HG02571 (cell line): ENCODE measurements at regions not wholly inside any gene's neighbourhood (a gene's known extent, or its start where the extent isn't known, plus 50 kb on each side); places are given as distances from the start of the nearest gene placed in this dataset.
"Not testable (repeated sequence)": the region's sequence is repeated elsewhere in the genome, so short reads cannot be mapped to it uniquely, and the experiment has no call there.

Experiments used
- ATAC-seq: cut with Tn5 transposase; IDR thresholded peaks from one replicate; pipeline ENCODE4 v1.9.1; 2021; ENCODE audit warnings: mild to moderate bottlenecking, moderate library complexity; ENCODE audit not compliant: unreplicated experiment

DNA sequence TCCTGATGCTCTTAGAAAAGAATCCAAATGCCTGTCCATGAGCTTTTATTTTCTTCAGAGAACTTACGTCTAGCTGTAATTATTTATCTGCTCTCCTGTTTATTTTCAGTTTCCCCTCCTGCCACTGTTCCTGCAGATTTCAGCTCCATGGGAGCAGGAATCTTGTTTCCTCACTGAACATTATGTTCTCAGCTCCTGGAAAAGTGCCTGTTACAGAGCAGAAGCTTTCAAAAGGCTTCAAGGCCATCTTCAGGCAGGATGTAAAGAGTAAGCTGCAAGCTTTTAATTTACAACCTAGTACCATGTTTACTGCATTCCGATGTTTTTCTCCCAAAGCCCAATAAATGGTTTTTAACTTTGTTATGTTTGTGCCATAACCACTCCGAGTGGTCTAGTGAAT is 98.4 kb upstream of the BTG1 start:
- no peak for ATAC-seq

GRCh38 chr12:92242907-92243306 is 97.3 kb upstream of the BTG1 start:
- no peak for ATAC-seq

GRCh38 chr12:92237762-92238523 is 92.3 kb upstream of the BTG1 start:
- ATAC-seq, result no peak

DNA sequence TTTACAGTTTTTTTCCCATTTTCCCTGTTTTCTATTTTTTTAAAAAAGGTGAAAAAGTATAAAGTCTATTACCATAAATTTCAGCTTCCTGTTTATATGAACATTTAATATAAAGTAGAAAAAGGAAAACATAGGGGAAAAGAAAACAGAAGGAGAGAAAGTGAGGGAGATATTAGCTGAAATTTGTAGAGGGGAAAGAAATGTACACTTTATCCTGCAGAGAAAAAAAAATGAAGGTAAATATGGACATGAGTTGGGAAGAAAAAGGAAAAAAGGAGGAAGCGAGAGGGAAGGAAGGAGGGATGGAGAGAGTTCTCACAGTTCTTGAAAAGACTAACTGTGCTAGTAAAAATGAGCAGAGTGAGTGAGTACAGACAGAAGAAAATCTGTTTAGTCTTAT is 91.6 kb upstream of the BTG1 start:
- no peak for ATAC-seq

GRCh38 chr12:92235703-92236472 is 90.2 kb upstream of the BTG1 start:
- no peak for ATAC-seq

DNA sequence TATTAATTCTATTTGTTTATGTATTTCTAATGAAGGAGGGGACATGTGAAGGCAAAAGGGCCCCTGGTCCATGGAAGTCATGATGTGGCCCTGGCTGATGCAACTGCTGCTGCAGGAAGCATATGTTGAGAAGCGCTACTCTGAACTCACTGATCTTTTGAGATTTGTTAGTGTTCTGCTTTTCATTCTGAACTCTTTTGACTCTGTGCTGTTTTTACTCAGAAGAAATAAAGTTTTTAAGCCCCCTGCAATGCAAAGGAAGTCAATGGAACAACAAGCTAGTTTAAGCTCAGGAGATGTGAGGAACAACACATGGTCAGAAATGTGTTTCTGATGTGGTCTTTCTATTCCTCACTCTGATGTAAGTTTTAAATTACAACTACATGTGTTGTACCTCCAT is 88.9 kb upstream of the BTG1 start:
- ATAC-seq, result no peak

GRCh38 chr12:92233346-92234015 is 87.8 kb upstream of the BTG1 start:
- no peak for ATAC-seq

DNA sequence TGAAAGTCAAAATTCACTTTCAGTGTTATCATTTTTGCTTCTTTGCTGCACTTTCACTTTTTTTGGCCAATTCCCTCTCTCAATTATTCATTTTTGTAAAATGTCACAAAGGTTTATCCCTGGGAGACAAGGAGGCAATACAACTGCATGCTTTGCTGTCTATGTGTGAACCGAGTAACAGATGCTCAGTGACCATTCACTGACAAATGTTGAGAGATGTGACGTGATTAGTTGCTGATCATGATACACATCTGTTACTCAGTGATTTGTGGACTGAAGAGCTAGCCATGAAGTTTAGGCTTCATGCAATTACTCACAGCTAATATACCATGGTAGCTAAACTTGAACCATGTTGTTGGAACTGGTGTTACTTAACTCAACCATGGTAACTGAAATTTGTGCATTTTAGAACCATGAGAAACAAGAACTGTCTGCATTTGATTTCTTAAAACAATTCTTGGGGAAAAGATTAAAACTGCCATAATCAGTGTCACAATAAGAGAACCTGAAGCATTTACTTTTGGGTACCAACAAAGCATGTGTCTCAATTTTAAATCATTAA is 86.8 kb upstream of the BTG1 start:
- not testable (repeated sequence) for ATAC-seq

DNA sequence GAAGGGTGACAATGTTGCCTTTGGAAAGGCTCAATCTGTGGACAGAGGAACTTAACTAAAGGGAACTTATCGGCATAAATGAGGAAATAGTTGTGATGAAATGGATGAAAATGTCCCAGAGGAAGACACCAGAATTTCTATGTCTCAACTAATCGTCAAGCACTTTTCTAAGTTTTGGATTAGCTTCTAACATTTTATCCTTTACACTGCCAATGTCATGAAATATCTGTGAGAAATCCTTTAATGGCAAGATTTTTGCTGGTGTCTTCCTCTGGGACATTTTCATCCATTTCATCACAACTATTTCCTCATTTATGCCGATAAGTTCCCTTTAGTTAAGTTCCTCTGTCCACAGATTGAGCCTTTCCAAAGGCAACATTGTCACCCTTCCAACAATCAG is 86.3 kb upstream of the BTG1 start:
- ATAC-seq, result not testable (repeated sequence)

DNA sequence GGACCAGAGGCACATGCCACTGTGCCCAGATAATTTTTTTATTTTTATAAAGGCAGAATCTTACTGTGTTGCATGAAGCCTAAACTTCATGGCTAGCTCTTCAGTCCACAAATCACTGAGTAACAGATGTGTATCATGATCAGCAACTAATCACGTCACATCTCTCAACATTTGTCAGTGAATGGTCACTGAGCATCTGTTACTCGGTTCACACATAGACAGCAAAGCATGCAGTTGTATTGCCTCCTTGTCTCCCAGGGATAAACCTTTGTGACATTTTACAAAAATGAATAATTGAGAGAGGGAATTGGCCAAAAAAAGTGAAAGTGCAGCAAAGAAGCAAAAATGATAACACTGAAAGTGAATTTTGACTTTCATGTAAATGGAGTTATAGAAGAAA is 85.9 kb upstream of the BTG1 start:
- ATAC-seq, result not testable (repeated sequence)

DNA sequence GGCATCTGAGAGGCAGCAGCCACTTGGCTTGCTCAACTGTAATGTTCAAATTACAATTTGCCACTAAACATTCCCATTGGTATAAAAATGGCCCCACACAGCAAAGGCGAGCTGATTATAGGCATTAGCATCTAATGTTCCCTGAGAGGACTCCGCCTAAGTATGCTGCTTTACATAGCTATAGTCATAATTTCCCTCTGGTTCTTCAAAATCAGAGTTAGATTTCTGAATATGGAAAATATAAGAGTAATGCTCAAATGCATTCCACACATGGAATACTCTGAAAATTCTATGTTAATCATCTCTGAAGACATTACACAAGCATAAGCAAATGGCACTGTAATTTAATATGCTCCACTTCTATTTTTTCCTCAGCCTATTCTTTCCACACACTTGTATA is 83.7 kb upstream of the BTG1 start:
- ATAC-seq, result no peak

- ATAC-seq, result no peak
These were observed 81.3 kb upstream of the BTG1 start for GRCh38 chr12:92226961-92227360.

- no peak for ATAC-seq
These were observed 80.5 kb upstream of the BTG1 start for GRCh38 chr12:92226071-92226661.

GRCh38 chr12:92224685-92225331 is 79.2 kb upstream of the BTG1 start:
- no peak for ATAC-seq

- ATAC-seq, result no peak
These were observed 77.8 kb upstream of the BTG1 start for GRCh38 chr12:92223481-92223880.

- no peak for ATAC-seq
These were observed 76.1 kb upstream of the BTG1 start for GRCh38 chr12:92221656-92222315.

GRCh38 chr12:92218394-92219077 is 72.9 kb upstream of the BTG1 start:
- ATAC-seq, result no peak

DNA sequence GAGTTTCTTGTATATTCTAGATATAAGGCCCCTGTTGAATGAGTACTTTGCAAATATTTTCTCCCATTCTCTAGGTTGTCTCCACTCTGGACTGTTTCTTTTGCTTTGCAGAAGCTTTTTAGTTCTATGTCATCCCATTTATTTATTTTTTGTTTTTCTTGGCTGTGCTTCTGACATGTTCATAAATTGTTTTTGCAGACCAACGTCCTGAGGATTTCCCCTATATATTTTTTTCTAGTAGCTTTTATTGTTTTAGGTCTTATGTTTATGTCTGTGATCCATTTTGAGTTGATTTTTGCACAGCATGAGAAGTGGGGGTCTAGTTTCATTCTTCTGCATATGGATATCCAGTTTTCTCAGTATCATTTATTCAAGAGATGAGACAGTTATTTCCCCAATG is 70.4 kb upstream of the BTG1 start:
- ATAC-seq, result no peak

GRCh38 chr12:92215358-92215757 is 69.7 kb upstream of the BTG1 start:
- ATAC-seq, result no peak

GRCh38 chr12:92213166-92213565 is 67.5 kb upstream of the BTG1 start:
- no peak for ATAC-seq
